NCI-H526 (cell line): ENCODE measurements at regions not wholly inside any gene's neighbourhood (a gene's known extent, or its start where the extent isn't known, plus 50 kb on each side); places are given as distances from the start of the nearest gene placed in this dataset.

Experiments
- DNase-seq, 2 experiments: peaks; one replicate each; lab custom pipeline; 2025; lab: John Stamatoyannopoulos, UW

GRCh38 chr7:84390845-84391244 lies 196.3 kb upstream of the SEMA3A start:
- DNase-seq: no peak

GRCh38 chr7:84389242-84389641 lies 194.7 kb upstream of the SEMA3A start:
- DNase-seq: no peak

GRCh38 chr7:84387595-84387994 lies 193.0 kb upstream of the SEMA3A start:
- no peak for DNase-seq

GRCh38 chr7:84384417-84384816 lies 189.8 kb upstream of the SEMA3A start:
- no peak for DNase-seq

- no peak for DNase-seq
Measured at GRCh38 chr7:84379446-84379845, 184.9 kb upstream of the SEMA3A start.

- no peak for DNase-seq
Measured at GRCh38 chr7:84372712-84373111, 178.1 kb upstream of the SEMA3A start.

- DNase-seq: no peak
Measured at GRCh38 chr7:84372155-84372621, 177.6 kb upstream of the SEMA3A start.

- DNase-seq: no peak
Measured at GRCh38 chr7:84370114-84370513, 175.5 kb upstream of the SEMA3A start.

- DNase-seq: no peak
Measured at GRCh38 chr7:84368122-84368521, 173.5 kb upstream of the SEMA3A start.

GRCh38 chr7:84364708-84365107 lies 170.1 kb upstream of the SEMA3A start:
- no peak for DNase-seq

GRCh38 chr7:84363741-84364140 lies 169.2 kb upstream of the SEMA3A start:
- no peak for DNase-seq

GRCh38 chr7:84362828-84363227 lies 168.2 kb upstream of the SEMA3A start:
- DNase-seq: no peak

- no peak for DNase-seq
Measured at GRCh38 chr7:84362360-84362759, 167.8 kb upstream of the SEMA3A start.

GRCh38 chr7:84354866-84355265 lies 160.3 kb upstream of the SEMA3A start:
- no peak for DNase-seq

- no peak for DNase-seq
Measured at GRCh38 chr7:84354030-84354429, 159.4 kb upstream of the SEMA3A start.

GRCh38 chr7:84339306-84339705 lies 144.7 kb upstream of the SEMA3A start:
- no peak for DNase-seq

- DNase-seq: no peak
Measured at GRCh38 chr7:84337429-84337828, 142.8 kb upstream of the SEMA3A start.

GRCh38 chr7:84336766-84337165 lies 142.2 kb upstream of the SEMA3A start:
- DNase-seq: no peak

GRCh38 chr7:84336303-84336702 lies 141.7 kb upstream of the SEMA3A start:
- DNase-seq: no peak

- DNase-seq: no peak
Measured at GRCh38 chr7:84331616-84332015, 137.0 kb upstream of the SEMA3A start.

GRCh38 chr7:84328571-84328970 lies 134.0 kb upstream of the SEMA3A start:
- no peak for DNase-seq

- DNase-seq: no peak
Measured at GRCh38 chr7:84324136-84324630, 129.6 kb upstream of the SEMA3A start.

GRCh38 chr7:84317536-84317935 lies 122.9 kb upstream of the SEMA3A start:
- DNase-seq: no peak

- no peak for DNase-seq
Measured at GRCh38 chr7:84314263-84314662, 119.7 kb upstream of the SEMA3A start.

GRCh38 chr7:84304407-84304806 lies 109.8 kb upstream of the SEMA3A start:
- no peak for DNase-seq
